HG02938 (cell line): ENCODE measurements at regions not wholly inside any gene's neighbourhood (a gene's known extent, or its start where the extent isn't known, plus 50 kb on each side); places are given as distances from the start of the nearest gene placed in this dataset.
"Not testable (repeated sequence)": the region's sequence is repeated elsewhere in the genome, so short reads cannot be mapped to it uniquely, and the experiment has no call there.

ENCODE experiments used
- ATAC-seq: cut with Tn5 transposase; IDR thresholded peaks from one replicate; pipeline ENCODE4 v1.9.1; 2021; ENCODE audit warnings: mild to moderate bottlenecking, moderate library complexity; ENCODE audit not compliant: unreplicated experiment

DNA sequence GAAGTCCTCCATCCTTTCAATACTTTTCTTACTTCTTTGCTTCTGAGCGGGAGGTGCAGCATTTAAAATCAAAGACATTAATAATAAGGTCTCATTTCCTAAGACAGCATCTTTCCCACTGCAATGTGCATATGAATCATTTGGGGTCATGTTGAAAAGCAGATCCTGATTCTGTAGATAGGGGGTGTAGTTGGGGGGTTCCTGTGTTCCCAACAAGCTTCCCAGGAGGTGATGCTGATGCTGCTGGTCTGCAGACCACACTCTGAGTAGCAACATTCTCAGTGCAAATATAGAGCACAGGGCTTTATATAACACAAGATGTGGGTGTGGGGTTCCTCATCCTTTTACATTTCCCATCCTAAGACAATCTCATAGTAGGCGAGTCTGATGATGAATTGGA is 126.5 kb upstream of the PALM2AKAP2 start:
- no peak for ATAC-seq

DNA sequence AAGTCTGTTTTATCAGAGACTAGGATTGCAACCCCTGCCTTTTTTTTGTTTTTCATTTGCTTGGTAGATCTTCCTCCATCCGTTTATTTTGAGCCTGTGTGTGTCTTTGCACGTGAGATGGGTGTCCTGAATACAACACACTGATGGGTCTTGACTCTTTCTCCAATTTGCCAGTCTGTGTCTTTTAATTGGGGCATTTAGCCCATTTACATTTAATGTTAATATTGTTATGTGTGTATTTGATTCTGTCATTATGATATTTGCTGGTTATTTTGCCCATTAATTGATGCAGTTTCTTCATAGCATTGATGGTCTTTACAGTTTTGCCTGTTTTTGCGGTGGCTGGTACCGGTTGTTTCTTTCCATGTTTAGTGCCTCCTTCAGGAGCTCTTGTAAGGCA is 116.0 kb upstream of the PALM2AKAP2 start:
- not testable (repeated sequence) for ATAC-seq

DNA sequence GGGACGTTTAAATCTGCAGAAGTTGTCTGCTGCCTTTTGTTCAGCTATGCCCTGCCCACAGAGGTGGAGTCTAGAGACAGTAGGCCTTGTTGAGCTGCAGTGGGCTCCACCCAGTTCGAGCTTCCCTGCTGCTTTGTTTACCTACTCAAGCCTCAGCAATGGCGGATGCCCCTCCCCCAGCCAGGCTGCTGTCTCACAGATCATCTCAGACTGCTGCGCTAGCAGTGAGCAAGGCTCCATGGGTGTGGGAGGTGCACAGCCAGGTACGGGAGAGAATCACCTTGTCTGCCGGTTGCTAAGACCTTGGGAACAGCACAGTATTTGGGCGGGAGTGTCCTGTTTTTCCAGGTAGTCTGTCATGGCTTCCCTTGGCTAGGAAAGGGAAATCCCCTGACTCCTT is 114.3 kb upstream of the PALM2AKAP2 start:
- ATAC-seq, result not testable (repeated sequence)

GRCh38 chr9:109681301-109681700 is 98.7 kb upstream of the PALM2AKAP2 start:
- no peak for ATAC-seq

DNA sequence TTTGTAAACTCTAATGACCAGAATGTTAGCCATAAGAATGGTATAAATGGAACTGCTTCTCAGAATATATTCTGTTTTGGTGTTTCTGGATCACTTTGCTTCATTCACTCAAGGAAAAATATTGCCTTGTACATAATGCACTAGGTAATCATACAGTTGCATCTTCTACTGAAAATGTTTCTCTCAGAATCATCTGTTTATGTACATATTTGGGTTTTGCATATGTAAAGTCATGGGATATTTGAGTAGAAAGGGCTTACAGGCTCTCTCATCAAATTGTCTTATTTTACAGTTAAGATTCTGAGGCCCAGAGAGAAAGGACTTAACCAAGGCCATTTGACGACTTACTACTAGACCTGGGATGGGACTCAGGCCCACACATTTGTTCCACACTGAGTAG is 97.8 kb upstream of the PALM2AKAP2 start:
- no peak for ATAC-seq

DNA sequence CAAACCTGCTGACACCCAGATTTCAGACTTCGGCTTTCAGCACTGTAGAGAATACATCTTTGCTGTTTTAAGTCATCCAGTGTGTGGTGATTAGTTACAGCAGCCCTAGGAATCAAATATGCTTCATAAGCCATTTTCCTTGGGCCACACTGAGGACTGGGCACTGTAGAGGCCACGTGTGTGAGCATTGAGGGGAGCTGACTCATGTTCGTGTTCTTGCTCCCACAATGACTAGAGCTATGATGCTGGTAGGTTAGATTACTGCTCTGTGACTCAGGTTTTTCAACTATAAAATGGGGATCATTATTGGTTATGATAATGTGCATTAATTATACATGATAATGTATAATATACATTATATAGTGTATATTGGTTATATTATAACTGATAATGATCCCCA is 96.5 kb upstream of the PALM2AKAP2 start:
- no peak for ATAC-seq

DNA sequence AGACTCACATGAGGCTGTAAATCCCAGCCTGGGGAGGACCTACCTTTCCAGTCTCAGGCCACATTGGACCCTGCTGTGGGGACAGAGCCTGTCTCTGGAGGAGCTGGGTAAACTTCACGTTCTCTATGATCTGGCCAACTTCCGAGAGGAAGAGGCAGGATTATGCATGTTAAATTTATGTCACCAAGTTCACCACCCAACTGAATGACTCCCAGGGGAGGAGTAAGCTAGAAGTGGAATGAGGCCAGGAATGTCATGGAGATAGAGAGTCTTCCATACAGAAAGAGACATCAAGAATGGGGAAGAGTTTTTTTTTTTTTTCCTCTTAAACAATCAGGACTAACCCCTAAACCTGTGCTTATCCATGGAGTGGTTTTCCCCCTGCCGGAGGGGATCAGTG is 90.3 kb upstream of the PALM2AKAP2 start:
- ATAC-seq, result no peak

DNA sequence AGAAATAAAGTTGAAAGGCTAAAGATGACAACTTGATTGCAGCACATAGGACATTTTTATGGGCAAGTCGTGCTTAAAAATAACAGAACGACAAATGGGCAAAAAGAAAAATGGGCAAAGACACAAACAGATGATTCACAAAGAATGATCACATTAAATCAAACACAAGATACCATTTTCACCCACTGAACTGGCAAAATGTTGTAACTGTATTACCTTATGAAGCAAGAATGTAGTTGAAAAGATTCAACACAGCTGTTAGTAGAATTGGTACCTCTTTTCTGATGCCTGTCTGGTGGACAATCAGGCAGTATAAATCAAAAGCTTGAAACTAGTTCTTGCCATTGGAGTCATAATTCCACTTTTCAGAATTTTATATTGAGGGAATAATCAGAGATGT is 81.0 kb upstream of the PALM2AKAP2 start:
- no peak for ATAC-seq

DNA sequence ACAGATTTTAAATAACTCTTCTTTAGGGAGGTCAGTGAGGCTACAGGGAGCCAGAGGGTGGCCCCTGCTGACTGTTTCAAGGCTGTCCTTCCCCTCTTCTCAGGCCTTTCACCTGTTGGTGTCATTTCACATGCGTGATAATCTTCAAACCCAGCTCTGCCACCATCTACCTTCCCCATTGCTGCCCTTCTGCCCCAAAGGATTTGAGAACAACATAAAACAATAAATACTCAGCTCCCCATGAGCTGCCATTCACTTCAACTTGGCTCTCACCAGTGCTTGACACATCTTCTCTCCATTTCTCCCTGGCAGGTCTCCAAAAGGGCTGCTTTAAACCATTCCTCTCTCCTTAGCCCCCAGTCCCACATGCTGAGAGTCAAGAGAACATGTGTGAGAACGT is 75.5 kb upstream of the PALM2AKAP2 start:
- ATAC-seq, result no peak

DNA sequence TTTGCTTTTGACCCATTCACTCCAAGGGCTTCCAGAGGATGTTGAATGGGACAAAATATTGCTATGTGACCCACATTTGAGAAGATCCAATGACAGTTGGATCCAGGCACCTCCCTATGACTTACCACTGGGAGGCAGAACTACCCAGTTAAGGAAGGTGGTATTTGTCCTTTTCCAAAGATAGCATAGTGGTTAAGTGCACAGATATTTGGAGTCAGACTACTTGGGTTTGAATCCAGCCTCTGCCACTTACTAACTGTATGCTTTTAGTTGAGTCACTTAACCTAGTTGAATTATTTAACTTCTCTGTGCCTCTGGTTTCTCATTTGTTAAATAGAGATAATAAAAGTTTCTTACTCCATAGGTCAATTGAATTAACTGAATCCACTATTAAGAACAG is 74.5 kb upstream of the PALM2AKAP2 start:
- ATAC-seq, result no peak

GRCh38 chr9:109707355-109707754 is 72.6 kb upstream of the PALM2AKAP2 start:
- ATAC-seq, result no peak

GRCh38 chr9:109708451-109708945 is 71.5 kb upstream of the PALM2AKAP2 start:
- ATAC-seq, result no peak

DNA sequence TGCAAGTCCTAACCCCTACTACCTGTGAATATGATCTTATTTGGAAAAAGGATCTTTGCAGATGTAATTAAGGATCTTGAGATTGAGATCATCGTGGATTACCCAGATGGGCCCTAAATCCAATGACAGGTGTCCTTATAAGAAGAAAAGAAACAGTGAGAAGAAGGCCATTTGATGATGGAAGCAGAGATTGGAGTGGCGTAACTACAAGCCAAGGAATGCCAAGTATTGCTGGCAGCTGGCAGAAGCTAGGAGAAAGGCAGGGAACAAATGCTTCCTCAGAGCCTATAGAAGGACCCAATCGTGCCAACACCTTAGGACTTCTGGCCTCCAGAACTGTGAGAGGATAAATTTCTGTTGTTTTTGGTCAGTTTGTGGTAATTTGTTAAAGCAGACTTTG is 70.1 kb upstream of the PALM2AKAP2 start:
- ATAC-seq, result no peak

GRCh38 chr9:109710830-109711229 is 69.2 kb upstream of the PALM2AKAP2 start:
- no peak for ATAC-seq

- no peak for ATAC-seq
Measured at GRCh38 chr9:109715344-109715743, 64.7 kb upstream of the PALM2AKAP2 start.

DNA sequence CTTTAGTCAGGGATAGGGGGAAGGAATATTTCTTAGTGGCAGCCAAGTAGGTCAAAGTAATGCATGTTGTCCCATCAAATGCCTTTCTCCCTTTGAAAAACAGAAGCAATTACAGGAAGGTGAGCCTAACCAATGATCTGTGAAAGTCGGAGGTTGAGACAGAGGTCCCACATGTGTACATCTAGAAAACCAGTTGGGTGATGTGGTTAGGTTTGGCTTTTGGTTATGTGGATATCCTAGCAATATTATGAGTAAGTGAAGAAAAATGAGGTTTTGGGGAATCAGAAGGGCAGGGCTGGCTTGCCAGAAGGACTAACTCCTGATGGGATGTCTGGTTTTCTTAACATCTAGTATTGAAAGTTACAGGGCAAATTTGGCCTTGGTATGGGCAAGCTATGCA is 63.4 kb upstream of the PALM2AKAP2 start:
- no peak for ATAC-seq

- no peak for ATAC-seq
Measured at GRCh38 chr9:109717342-109717741, 62.7 kb upstream of the PALM2AKAP2 start.

DNA sequence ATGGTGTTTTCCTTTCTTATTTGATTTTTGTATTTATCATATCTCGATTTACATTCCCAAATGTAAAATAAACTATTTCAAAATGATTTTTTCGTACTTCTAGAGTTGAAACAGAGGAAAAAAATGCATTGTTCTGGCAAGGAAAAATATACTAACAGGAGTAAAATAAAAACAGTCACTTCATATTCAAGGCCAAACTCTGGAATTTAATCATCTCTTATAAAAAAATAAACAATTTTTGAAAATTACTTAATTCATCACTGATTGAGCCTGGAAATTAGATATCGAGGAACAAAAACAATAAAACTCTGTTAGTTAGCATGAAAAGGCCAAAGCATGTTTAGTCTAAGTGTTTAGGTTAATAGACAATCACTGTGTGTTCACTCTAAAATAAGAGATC is 61.1 kb upstream of the PALM2AKAP2 start:
- ATAC-seq, result no peak

- no peak for ATAC-seq
Measured at GRCh38 chr9:109721001-109721400, 59.0 kb upstream of the PALM2AKAP2 start.

DNA sequence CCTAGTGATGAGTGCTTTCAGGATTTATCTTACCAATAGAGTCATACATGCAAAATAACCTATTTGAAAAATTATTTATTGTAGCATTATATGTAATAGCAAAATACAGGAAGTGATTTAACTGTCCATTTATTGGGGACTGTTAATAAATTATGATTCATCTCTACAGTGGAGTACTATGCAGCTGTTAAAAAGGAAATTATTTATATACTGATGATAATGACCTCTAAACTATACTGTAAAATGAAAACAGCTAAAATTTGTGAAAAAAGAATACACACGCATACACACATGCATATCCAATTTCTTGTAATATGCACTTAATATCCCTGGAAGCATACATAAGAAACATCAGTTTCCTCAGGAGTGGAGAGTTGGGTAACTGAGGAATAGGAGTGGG is 58.0 kb upstream of the PALM2AKAP2 start:
- no peak for ATAC-seq

GRCh38 chr9:109723781-109724180 is 56.2 kb upstream of the PALM2AKAP2 start:
- no peak for ATAC-seq

- ATAC-seq, result no peak
Measured at GRCh38 chr9:109725460-109725859, 54.5 kb upstream of the PALM2AKAP2 start.

GRCh38 chr9:109726119-109726518 is 53.9 kb upstream of the PALM2AKAP2 start:
- no peak for ATAC-seq
